ENCODE measurements at regions not wholly inside any gene's neighbourhood (a gene's known extent, or its start where the extent isn't known, plus 50 kb on each side); places are given as distances from the start of the nearest gene placed in this dataset.

GRCh38 chr7:32178677-32179366 lies 108.6 kb upstream of the PDE1C start:
- DNase-seq (ENCODE audit: low read depth in 2 of 2): no peak

- no peak for DNase-seq (ENCODE audit: low read depth in 2 of 2)
These were observed 107.0 kb upstream of the PDE1C start for GRCh38 chr7:32177232-32177631.

GRCh38 chr7:32175099-32175498 lies 104.9 kb upstream of the PDE1C start:
- DNase-seq (ENCODE audit: low read depth in 2 of 2): no peak

- no peak for DNase-seq (ENCODE audit: low read depth in 2 of 2)
These were observed 101.0 kb upstream of the PDE1C start for GRCh38 chr7:32171248-32171647.

- DNase-seq (ENCODE audit: low read depth in 2 of 2): no peak
These were observed 100.6 kb upstream of the PDE1C start for GRCh38 chr7:32170838-32171237.

GRCh38 chr7:32169228-32169627 lies 99.0 kb upstream of the PDE1C start:
- no peak for DNase-seq (ENCODE audit: low read depth in 2 of 2)

GRCh38 chr7:32167815-32168214 lies 97.6 kb upstream of the PDE1C start:
- DNase-seq (ENCODE audit: low read depth in 2 of 2): no peak

GRCh38 chr7:32167256-32167655 lies 97.0 kb upstream of the PDE1C start:
- DNase-seq (ENCODE audit: low read depth in 2 of 2): no peak

- no peak for DNase-seq (ENCODE audit: low read depth in 2 of 2)
These were observed 94.3 kb upstream of the PDE1C start for GRCh38 chr7:32164341-32164996.

GRCh38 chr7:32163896-32164295 lies 93.7 kb upstream of the PDE1C start:
- DNase-seq (ENCODE audit: low read depth in 2 of 2): no peak

- no peak for DNase-seq (ENCODE audit: low read depth in 2 of 2)
These were observed 93.1 kb upstream of the PDE1C start for GRCh38 chr7:32163141-32163806.

- DNase-seq (ENCODE audit: low read depth in 2 of 2): no peak
These were observed 91.5 kb upstream of the PDE1C start for GRCh38 chr7:32161708-32162107.

GRCh38 chr7:32158751-32159745 lies 88.8 kb upstream of the PDE1C start:
- DNase-seq (ENCODE audit: low read depth in 2 of 2): no peak

GRCh38 chr7:32158076-32158475 lies 87.9 kb upstream of the PDE1C start:
- DNase-seq (ENCODE audit: low read depth in 2 of 2): no peak

- DNase-seq (ENCODE audit: low read depth in 2 of 2): no peak
These were observed 85.5 kb upstream of the PDE1C start for GRCh38 chr7:32155712-32156111.

GRCh38 chr7:32154797-32155196 lies 84.6 kb upstream of the PDE1C start:
- DNase-seq (ENCODE audit: low read depth in 2 of 2): no peak

- no peak for DNase-seq (ENCODE audit: low read depth in 2 of 2)
These were observed 82.8 kb upstream of the PDE1C start for GRCh38 chr7:32153006-32153405.

GRCh38 chr7:32152576-32152975 lies 82.4 kb upstream of the PDE1C start:
- DNase-seq (ENCODE audit: low read depth in 2 of 2): no peak

GRCh38 chr7:32150589-32150988 lies 80.4 kb upstream of the PDE1C start:
- DNase-seq (ENCODE audit: low read depth in 2 of 2): no peak

GRCh38 chr7:32150039-32150438 lies 79.8 kb upstream of the PDE1C start:
- DNase-seq (ENCODE audit: low read depth in 2 of 2): no peak

GRCh38 chr7:32147546-32148268 lies 77.5 kb upstream of the PDE1C start:
- no peak for DNase-seq (ENCODE audit: low read depth in 2 of 2)

Data from stimulated activated CD4-positive, alpha-beta T cell treated with anti-CD3 and anti-CD28 coated beads, Interleukin-4, amount 100 ng/mL, for 48 hours (primary cell).